ENCODE measurements at regions not wholly inside any gene's neighbourhood (a gene's known extent, or its start where the extent isn't known, plus 50 kb on each side); places are given as distances from the start of the nearest gene placed in this dataset.

GRCh38 chr15:95608371-95608770 lies 722.1 kb upstream of the NR2F2 start:
- Histone ChIP-seq H4K20me1 (replicated peaks in 1 of 2; ENCODE audit: control insufficient read depth in 1 of 2, insufficient read depth in 2 of 2, low read length in 2 of 2) (no peaks in the 10 kb centered on the region), H2BK5ac (ENCODE audit: low read depth, low read length) (no peak overlapping the region), H3K9ac (replicated peaks in 1 of 4; ENCODE audit: extremely low read depth in 1 of 4, low read depth in 3 of 4, low read length in 3 of 4) (no peak overlapping the region), H3K14ac (ENCODE audit: insufficient read length) (no peak overlapping the region), H3K79me1 (ENCODE audit: low read depth, low read length) (no peaks in the 10 kb centered on the region), H3K56ac (replicated peaks; ENCODE audit: insufficient read length, low read depth, low read length) (no peak overlapping the region), H3K27ac (ENCODE audit: low read depth, low read length) (no peak overlapping the region), H2AK5ac (ENCODE audit: low read depth, low read length) (no peak overlapping the region), H3K18ac (ENCODE audit: extremely low read depth, low read length) (no peak overlapping the region), H2BK15ac (ENCODE audit: low read length) (no peak overlapping the region), H2AFZ (ENCODE audit: low read length) (no peak overlapping the region), H4K5ac (ENCODE audit: insufficient read length, low read depth, low read length) (no peak overlapping the region), H2BK12ac (ENCODE audit: low read depth, low read length) (no peak overlapping the region), H2BK20ac (ENCODE audit: low read length) (no peak overlapping the region), H3K79me2 (ENCODE audit: control insufficient read depth in 1 of 2, insufficient read depth in 2 of 2, low read length in 2 of 2) (no peaks in the 10 kb centered on the region), H3K27me3 (replicated peaks in 1 of 4; ENCODE audit: control insufficient read depth in 3 of 4, extremely low read depth in 1 of 4, insufficient read depth in 3 of 4, low read length in 3 of 4) (no peaks in the 10 kb centered on the region), H3K4me1 (replicated peaks in 1 of 4; ENCODE audit: control insufficient read depth in 3 of 4, insufficient read depth in 4 of 4, low read length in 3 of 4) (no peaks in the 10 kb centered on the region), H3K4ac (replicated peaks; ENCODE audit: insufficient read length, low read depth, low read length) (no peak overlapping the region), H2BK120ac (replicated peaks; ENCODE audit: low read depth, low read length) (no peak overlapping the region), H3K4me3 (ENCODE audit: extremely low read depth in 1 of 4, insufficient read depth in 2 of 4, low read depth in 3 of 4, low read length in 4 of 4) (no peak overlapping the region), H3K23ac (ENCODE audit: insufficient read length) (no peak overlapping the region), H4K8ac (ENCODE audit: extremely low read depth, insufficient read depth, low read length) (no peak overlapping the region), H3K9me3 (ENCODE audit: insufficient read depth in 2 of 2, low read depth in 1 of 2, low read length in 1 of 2) (no peaks in the 10 kb centered on the region), H3K36me3 (ENCODE audit: control insufficient read depth in 2 of 4, insufficient read depth in 4 of 4, low read length in 3 of 4) (no peaks in the 10 kb centered on the region), H3K4me2 (ENCODE audit: insufficient read depth in 1 of 2, low read depth in 2 of 2, low read length in 2 of 2) (no peak overlapping the region), H3K23me2 (ENCODE audit: low read depth, low read length) (no peaks in the 10 kb centered on the region; the same call in 1 of the 2 replicates), H4K91ac (replicated peaks; ENCODE audit: insufficient read length, low read length) (no peak overlapping the region)
- no peak for FAIRE-seq
- ChIA-PET POLR2A (ENCODE audit: partially characterized antibody) (no interaction called here), CTCF (ENCODE audit: partially characterized antibody) (no interaction called here)
- WGBS, 2 experiments (ENCODE audit: extremely low coverage in 1 of 2, insufficient coverage in 1 of 2, insufficient read length in 1 of 2, insufficient replicate concordance in 2 of 2, low coverage in 1 of 2, low lambda C conversion rate in 2 of 2, missing lambda C conversion rate in 1 of 2) = 95% methylated on average over 4 of the region's 4 CpGs; no CpG with 5 or more reads in 1 of the 2 experiments
- no peak for DNase-seq (ENCODE audit: low read depth in 1 of 2, low spot score in 2 of 2)
- TF ChIP-seq KDM4A (IDR thresholded peaks at IDR 0.05; ENCODE audit: low read depth, low read length, severe bottlenecking) = no peak

Measured in H1 (cell line).